ENCODE measurements at regions not wholly inside any gene's neighbourhood (a gene's known extent, or its start where the extent isn't known, plus 50 kb on each side); places are given as distances from the start of the nearest gene placed in this dataset.

DNA sequence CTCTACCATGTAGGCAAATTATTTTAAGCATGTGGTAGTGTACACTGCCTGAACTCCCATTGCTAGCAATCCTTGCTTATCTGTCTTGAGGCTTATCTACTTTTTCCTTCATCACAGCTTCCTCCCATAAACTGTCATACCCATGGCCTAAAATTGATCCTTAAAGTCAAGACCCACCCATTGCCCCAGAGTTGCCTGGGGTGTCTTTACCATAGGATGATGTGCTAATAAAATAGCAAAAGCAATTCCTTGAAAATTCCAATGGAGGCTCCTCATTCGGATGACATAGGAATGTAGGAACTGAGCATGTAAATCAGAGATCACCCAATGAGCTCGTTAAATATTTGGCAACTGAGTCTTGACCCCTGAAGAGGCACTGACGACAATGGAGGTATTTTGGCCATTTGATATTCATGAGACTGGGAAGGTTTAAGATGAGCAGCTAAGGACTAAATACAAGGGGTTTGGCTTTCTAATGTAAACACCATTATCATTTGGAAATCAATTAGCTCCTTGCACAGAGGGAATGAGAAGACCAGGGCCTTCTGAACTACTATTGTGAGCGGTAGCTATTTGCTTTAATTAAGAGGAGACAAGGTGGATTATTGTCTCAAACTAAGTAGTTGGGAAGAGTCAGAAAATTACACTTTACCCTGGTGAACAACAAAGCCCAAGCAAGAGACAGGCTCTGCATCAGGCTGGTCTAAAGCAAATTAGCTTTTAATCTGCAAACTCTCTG lies 234.9 kb downstream of the GATA3 start:
- TF ChIP-seq, protein P1, sequence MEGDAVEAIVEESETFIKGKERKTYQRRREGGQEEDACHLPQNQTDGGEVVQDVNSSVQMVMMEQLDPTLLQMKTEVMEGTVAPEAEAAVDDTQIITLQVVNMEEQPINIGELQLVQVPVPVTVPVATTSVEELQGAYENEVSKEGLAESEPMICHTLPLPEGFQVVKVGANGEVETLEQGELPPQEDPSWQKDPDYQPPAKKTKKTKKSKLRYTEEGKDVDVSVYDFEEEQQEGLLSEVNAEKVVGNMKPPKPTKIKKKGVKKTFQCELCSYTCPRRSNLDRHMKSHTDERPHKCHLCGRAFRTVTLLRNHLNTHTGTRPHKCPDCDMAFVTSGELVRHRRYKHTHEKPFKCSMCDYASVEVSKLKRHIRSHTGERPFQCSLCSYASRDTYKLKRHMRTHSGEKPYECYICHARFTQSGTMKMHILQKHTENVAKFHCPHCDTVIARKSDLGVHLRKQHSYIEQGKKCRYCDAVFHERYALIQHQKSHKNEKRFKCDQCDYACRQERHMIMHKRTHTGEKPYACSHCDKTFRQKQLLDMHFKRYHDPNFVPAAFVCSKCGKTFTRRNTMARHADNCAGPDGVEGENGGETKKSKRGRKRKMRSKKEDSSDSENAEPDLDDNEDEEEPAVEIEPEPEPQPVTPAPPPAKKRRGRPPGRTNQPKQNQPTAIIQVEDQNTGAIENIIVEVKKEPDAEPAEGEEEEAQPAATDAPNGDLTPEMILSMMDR (IDR thresholded peaks at IDR 0.05; ENCODE audit: borderline replicate concordance, control extremely low read depth, extremely low read depth, insufficient read depth, missing control alignments) = no peak
- in situ Hi-C loops (cut with MboI; ENCODE audit: low sequenced_read_pairs, unreplicated experiment) = no loop called here
- no peak for DNase-seq (ENCODE audit: low spot score)

DNA sequence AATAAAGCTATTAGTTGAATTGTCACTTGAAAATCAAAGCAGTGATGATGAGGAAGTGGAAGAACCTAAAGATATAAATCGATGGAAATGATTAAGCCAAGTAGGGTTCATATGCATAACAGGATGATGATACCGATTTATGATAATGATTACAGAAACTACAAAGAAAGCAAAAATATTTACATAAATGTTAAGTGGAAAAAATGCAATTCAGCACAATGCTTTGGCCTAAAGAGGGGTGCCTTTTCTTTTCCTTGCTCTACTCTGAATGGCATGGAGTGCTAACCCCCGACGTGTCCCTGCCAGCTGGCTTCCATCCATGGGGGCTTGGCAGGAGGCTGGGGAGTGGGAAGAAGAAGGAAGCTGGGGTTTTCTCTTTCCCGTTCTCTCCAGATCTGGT lies 240.3 kb downstream of the GATA3 start:
- no peak for DNase-seq (ENCODE audit: low spot score)
- TF ChIP-seq, protein P1 (IDR thresholded peaks at IDR 0.05; ENCODE audit: borderline replicate concordance, control extremely low read depth, extremely low read depth, insufficient read depth, missing control alignments) = no peak
- in situ Hi-C loops (cut with MboI; ENCODE audit: low sequenced_read_pairs, unreplicated experiment) = no loop called here

DNA sequence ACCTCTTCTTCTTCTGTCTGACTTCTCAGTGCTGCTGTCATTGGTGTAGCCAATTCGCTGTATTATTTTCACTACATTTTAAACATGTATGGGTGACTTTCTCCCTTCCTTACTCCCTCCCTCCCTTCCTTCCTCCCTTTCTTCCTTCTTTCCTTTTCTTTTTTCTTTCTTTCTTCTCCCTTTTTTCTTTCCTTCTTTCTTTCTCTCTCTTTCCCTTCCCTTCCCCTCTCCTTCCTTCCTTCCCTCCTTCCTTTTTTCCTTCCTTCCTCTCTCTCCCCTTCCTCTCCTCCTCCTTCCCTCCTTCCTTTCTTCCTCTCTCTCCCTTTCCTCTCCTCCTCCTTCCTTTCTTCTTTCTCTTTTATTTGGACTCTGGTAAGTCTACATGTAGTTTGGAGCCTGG lies 240.8 kb downstream of the GATA3 start:
- TF ChIP-seq, protein P1 (IDR thresholded peaks at IDR 0.05; ENCODE audit: borderline replicate concordance, control extremely low read depth, extremely low read depth, insufficient read depth, missing control alignments) = no peak
- in situ Hi-C loops (cut with MboI; ENCODE audit: low sequenced_read_pairs, unreplicated experiment) = no loop called here
- DNase-seq (ENCODE audit: low spot score) = no peak

DNA sequence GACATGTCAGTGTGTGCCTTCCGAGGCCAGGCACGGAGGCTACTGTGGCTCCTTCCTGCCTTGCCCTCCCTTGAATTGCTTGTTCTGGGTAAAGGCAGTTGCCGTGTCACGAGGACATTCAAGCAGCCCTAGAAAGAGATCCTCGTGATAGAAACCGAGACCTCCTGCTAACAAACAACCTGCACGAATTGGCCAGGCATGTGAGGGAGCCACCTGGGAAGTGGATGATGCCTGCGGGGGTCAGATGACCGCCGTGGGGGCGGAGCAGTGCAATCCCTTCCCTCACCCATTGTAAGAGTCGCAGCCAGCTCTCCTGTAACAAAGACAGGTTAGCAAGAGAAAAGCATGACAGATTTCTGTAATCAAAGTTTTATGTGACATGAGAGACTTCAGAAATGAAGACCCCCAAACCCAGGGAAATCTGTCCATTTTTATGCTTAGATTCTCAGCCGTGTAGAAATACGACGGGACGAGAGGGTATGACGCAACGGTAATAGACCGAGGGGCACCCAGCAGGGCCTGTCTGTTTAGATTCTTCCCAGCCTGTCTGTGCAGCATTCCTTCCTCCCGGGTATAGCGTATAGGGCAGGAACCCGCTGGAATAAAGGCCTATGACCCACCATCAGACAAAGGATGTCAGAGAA lies 241.7 kb downstream of the GATA3 start:
- TF ChIP-seq, protein P1 (IDR thresholded peaks at IDR 0.05; ENCODE audit: borderline replicate concordance, control extremely low read depth, extremely low read depth, insufficient read depth, missing control alignments) = no peak
- DNase-seq (ENCODE audit: low spot score) = no peak
- in situ Hi-C loops (cut with MboI; ENCODE audit: low sequenced_read_pairs, unreplicated experiment) = no loop called here

DNA sequence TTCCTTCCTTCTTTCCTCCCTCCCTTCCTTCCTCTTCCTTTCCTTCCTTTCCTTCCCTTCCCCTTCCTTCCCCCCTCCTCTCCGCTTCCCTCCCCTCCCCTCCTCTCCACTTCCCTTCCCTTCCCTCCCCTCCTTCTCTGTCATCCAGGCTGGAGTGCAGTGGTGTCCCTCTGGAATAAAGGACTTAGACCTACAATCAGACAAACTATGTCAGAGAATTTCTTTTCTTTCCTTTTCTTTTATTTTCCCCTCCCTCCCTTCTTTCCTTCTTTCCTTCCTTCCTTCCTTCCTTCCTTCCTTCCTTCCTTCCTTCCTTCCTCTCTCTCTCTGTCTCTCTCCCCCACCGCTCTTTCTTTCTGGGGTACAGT lies 242.2 kb downstream of the GATA3 start:
- no peak for DNase-seq (ENCODE audit: low spot score)
- TF ChIP-seq, protein P1 (IDR thresholded peaks at IDR 0.05; ENCODE audit: borderline replicate concordance, control extremely low read depth, extremely low read depth, insufficient read depth, missing control alignments) = no peak
- in situ Hi-C loops (cut with MboI; ENCODE audit: low sequenced_read_pairs, unreplicated experiment) = no loop called here

DNA sequence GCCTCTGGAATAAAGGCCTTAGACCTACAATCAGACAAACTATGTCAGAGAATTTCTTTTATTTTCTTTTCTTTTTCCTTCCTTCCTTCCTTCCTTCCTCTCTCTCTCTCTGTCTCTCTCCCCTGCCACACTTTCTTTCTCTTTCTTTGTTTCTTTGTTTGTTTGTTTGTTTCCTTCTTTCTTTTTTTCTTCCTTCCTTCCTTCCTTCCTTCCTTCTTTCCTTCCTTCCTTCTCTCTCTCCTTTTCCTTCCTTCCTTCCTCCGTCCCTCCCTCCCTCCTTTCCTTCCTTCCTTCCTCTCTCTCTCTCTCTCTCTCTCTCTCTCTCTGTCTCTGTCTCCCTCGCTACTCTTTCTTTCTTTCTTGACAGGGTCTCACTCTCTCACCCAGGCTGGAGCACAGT lies 242.6 kb downstream of the GATA3 start:
- TF ChIP-seq, protein P1 (IDR thresholded peaks at IDR 0.05; ENCODE audit: borderline replicate concordance, control extremely low read depth, extremely low read depth, insufficient read depth, missing control alignments) = no peak

More for the DNA sequence above, 242.6 kb downstream of the GATA3 start:
- in situ Hi-C loops (cut with MboI; ENCODE audit: low sequenced_read_pairs, unreplicated experiment) = no loop called here
- no peak for DNase-seq (ENCODE audit: low spot score)
